IMR-90 (cell line): ENCODE measurements at regions not wholly inside any gene's neighbourhood (a gene's known extent, or its start where the extent isn't known, plus 50 kb on each side); places are given as distances from the start of the nearest gene placed in this dataset.

Experiments used
- ATAC-seq: fragments of 200-7000 bp; cut with Tn5 transposase; 2 replicates; pipeline ENCODE4 v1.9.1; 2020; ENCODE audit warnings: low read depth, mild to moderate bottlenecking, moderate library complexity
- BruUV-seq: library from RNA; stranded (reverse); fragments of 400-500 nt; replicated peaks from 2 replicates; lab custom pipeline; 2021; lab: Mats Ljungman, UMichigan
- CTCF ChIA-PET: fragments of 300-600 bp; formaldehyde crosslinking; extraction: SDS; loops from one replicate; lab custom pipeline; 2021; ENCODE audit warnings: antibody characterized with exemption; lab: Yijun Ruan, JAX
- POLR2A ChIA-PET: fragments of 300-600 bp; sonication (Branson Sonifier 250); formaldehyde crosslinking; loops from one replicate; lab custom pipeline; 2022; ENCODE audit warnings: antibody characterized with exemption; ENCODE audit not compliant: unreplicated experiment; lab: Charles Lee
- DNase-seq: peaks from one replicate; pipeline ENCODE4 v3.0.0; 2013
- H2AFZ ChIP-seq: replicated peaks from 2 replicates; pipeline ENCODE3; 2013; ENCODE audit warnings: low read length, mild to moderate bottlenecking; ENCODE audit not compliant: poor library complexity
- H2AK5ac ChIP-seq: 2 replicates; pipeline ENCODE4 v1.6.1; 2013; ENCODE audit warnings: low read depth, low read length, inconsistent platforms
- H2AK9ac ChIP-seq: replicated peaks from 2 replicates; pipeline ENCODE3; 2013; ENCODE audit warnings: mild to moderate bottlenecking, low read depth, low read length, moderate library complexity; ENCODE audit not compliant: poor library complexity
- H2BK120ac ChIP-seq: 2 replicates; pipeline ENCODE4 v1.6.1; 2013; ENCODE audit warnings: low read depth, low read length, inconsistent platforms
- H2BK15ac ChIP-seq: 3 replicates; pipeline ENCODE4 v1.6.1; 2013; ENCODE audit warnings: low read depth, low read length, inconsistent platforms
- H2BK20ac ChIP-seq: 2 replicates; pipeline ENCODE4 v1.6.1; 2013; ENCODE audit warnings: low read depth, mild to moderate bottlenecking, inconsistent platforms, low read length, moderate library complexity
- H2BK5ac ChIP-seq: 2 replicates; pipeline ENCODE4 v1.6.1; 2013; ENCODE audit warnings: mild to moderate bottlenecking, low read depth, low read length, inconsistent platforms; ENCODE audit not compliant: poor library complexity, severe bottlenecking
- H3K14ac ChIP-seq: replicated peaks from 2 replicates; pipeline ENCODE4 v1.6.1; 2013; ENCODE audit warnings: low read depth, low read length, inconsistent platforms
- H3K18ac ChIP-seq: 2 replicates; pipeline ENCODE4 v1.6.1; 2013; ENCODE audit warnings: low read depth, low read length, control low read depth
- H3K23ac ChIP-seq: 2 replicates; pipeline ENCODE4 v1.6.1; 2013; ENCODE audit warnings: low read depth, low read length, inconsistent platforms
- H3K27ac ChIP-seq: 2 replicates; pipeline ENCODE4 v1.5.1; 2013; ENCODE audit warnings: mild to moderate bottlenecking, control low read depth, low read length; ENCODE audit not compliant: insufficient read depth
- H3K27me3 ChIP-seq: 2 replicates; pipeline ENCODE4 v1.6.1; 2013; ENCODE audit warnings: low read length; ENCODE audit not compliant: control insufficient read depth, insufficient read depth
- H3K36me3 ChIP-seq: 2 replicates; pipeline ENCODE4 v1.6.1; 2013; ENCODE audit warnings: low read length, mixed read lengths; ENCODE audit not compliant: control insufficient read depth, insufficient read depth
- H3K4ac ChIP-seq: 2 replicates; pipeline ENCODE4 v1.6.1; 2013; ENCODE audit warnings: low read depth, low read length, inconsistent platforms
- H3K4me1 ChIP-seq: 2 replicates; pipeline ENCODE4 v1.6.1; 2013; ENCODE audit warnings: low read length, mixed read lengths; ENCODE audit not compliant: control insufficient read depth, insufficient read depth
- H3K4me2 ChIP-seq: 2 replicates; pipeline ENCODE4 v1.6.1; 2013; ENCODE audit warnings: low read depth, mild to moderate bottlenecking, control low read depth, low read length, moderate library complexity
- H3K4me3 ChIP-seq: 2 replicates; pipeline ENCODE4 v1.5.1; 2013; ENCODE audit warnings: low read depth, mild to moderate bottlenecking, control low read depth, low read length, moderate library complexity; ENCODE audit not compliant: insufficient read depth
- H3K56ac ChIP-seq: 2 replicates; pipeline ENCODE4 v1.6.1; 2013; ENCODE audit warnings: low read length, inconsistent platforms; ENCODE audit not compliant: insufficient read depth; ENCODE audit errors: extremely low read depth
- H3K79me1 ChIP-seq, 2 experiments: 2 replicates each; pipeline ENCODE4 v1.6.1; 2013; ENCODE audit warnings: low read length in 2 of 2, inconsistent platforms in 1 of 2, low read depth in 1 of 2
- H3K9ac ChIP-seq: 2 replicates; pipeline ENCODE4 v1.6.1; 2013; ENCODE audit warnings: low read depth, low read length, control low read depth
- H3K9me1 ChIP-seq: 2 replicates; pipeline ENCODE4 v1.6.1; 2013; ENCODE audit warnings: low read length, inconsistent platforms; ENCODE audit not compliant: insufficient read depth
- H3K9me3 ChIP-seq: 2 replicates; pipeline ENCODE4 v1.6.1; 2013; ENCODE audit warnings: low read length; ENCODE audit not compliant: control insufficient read depth, insufficient read depth
- H4K20me1 ChIP-seq: 2 replicates; pipeline ENCODE4 v1.6.1; 2013; ENCODE audit warnings: low read length, inconsistent platforms; ENCODE audit not compliant: insufficient read depth
- H4K5ac ChIP-seq: 2 replicates; pipeline ENCODE4 v1.6.1; 2013; ENCODE audit warnings: mild to moderate bottlenecking, low read depth, low read length, control low read depth
- H4K8ac ChIP-seq, 2 experiments: 2 replicates each; pipeline ENCODE4 v1.6.1; 2013; ENCODE audit warnings: low read depth in 2 of 2, low read length in 2 of 2, control low read depth in 1 of 2, inconsistent platforms in 1 of 2
- H4K91ac ChIP-seq: 2 replicates; pipeline ENCODE4 v1.6.1; 2013; ENCODE audit warnings: low read depth, low read length, inconsistent platforms; ENCODE audit not compliant: insufficient read depth
- FOS ChIP-seq: fragments of 150-350 bp; IDR thresholded peaks from 2 replicates; pipeline ENCODE4 v1.6.1; 2016; ENCODE audit warnings: low read depth, low read length
- MAFK ChIP-seq: IDR thresholded peaks from 2 replicates; pipeline ENCODE4 v1.6.1; 2012; ENCODE audit warnings: low read depth, low read length, improper control_type of control experiment
- MAZ ChIP-seq: IDR thresholded peaks from 2 replicates; pipeline ENCODE4 v1.6.1; 2012; ENCODE audit warnings: low read depth, mild to moderate bottlenecking, low read length, improper control_type of control experiment, moderate library complexity, borderline replicate concordance
- RAD21 ChIP-seq: IDR thresholded peaks from 2 replicates; pipeline ENCODE4 v1.6.1; 2012; ENCODE audit warnings: low read length, improper control_type of control experiment
- SMC3 ChIP-seq: fragments of 150-350 bp; IDR thresholded peaks from 2 replicates; pipeline ENCODE4 v1.6.1; 2016; ENCODE audit warnings: low read depth, mild to moderate bottlenecking, antibody characterized with exemption, low read length, moderate library complexity
- WGBS, 2 experiments: methylation state at CpG; one replicate each; pipeline versions ENCODE4 v1.1.5 to v1.1.7; 2013; ENCODE audit warnings: missing lambda C conversion rate in 2 of 2; ENCODE audit not compliant: insufficient read length in 1 of 2; ENCODE audit errors: extremely low coverage in 2 of 2; 5-methylcytosine and 5-hydroxymethylcytosine counted together
- dilution Hi-C: fragments of 300-500 bp; cut with HindIII; formaldehyde crosslinking; loops from one replicate; pipeline ENCODE4 v1.14.3; 2018; ENCODE audit warnings: low sequenced_read_pairs; ENCODE audit not compliant: unreplicated experiment
- in situ Hi-C: fragments of 300-500 bp; cut with MboI; formaldehyde crosslinking; loops from 3 replicates; pipeline ENCODE4 v1.14.3; 2019; ENCODE audit warnings: low sequenced_read_pairs, inconsistent platforms, mixed read lengths
- intact Hi-C: fragments of 100-400 bp; cut with micrococcal nuclease; formaldehyde crosslinking; loops from 2 replicates; pipeline ENCODE4 v1.10.0; 2022
- TF ChIP-seq, protein P1 (sequence below): fragments of 150-350 bp; IDR thresholded peaks from 2 replicates; pipeline ENCODE4 v1.6.1; 2016; ENCODE audit warnings: low read depth, mild to moderate bottlenecking, low read length, moderate library complexity, borderline replicate concordance
- TF ChIP-seq, protein P2 (sequence below): conservative IDR thresholded peaks from 2 replicates; pipeline ENCODE4 v1.5.1; 2012; ENCODE audit warnings: mild to moderate bottlenecking, low read depth, low read length, improper control_type of control experiment

DNA sequence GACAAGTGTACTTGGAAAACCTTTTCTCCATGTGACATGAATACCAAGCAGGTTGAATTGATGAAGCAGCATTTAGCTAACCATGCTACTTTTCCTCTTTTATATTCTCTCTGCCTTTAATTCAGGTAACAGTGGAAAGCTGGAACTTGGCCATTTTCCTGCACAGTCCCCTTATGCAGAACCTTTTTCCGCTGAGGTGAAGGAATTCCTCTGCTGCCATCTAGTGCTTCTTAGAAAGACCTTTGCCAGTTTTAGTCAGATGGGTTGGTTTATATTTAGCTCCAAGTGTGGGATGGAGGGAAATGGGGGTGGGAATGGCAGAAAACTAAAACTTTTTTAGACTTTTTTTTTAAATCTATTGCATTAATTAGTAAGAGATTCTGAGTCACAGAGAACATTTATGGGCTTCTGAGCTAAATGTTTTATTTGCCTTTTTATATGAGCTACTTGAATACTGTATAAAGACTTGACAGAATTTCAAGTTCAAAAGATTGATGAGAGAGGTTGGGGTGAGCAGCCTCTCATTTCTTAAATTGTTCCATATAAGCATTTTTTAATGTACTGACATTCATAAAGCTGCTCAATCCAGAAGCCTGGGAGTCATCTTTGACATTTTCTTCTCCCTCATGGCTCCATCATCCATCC is 153.9 kb upstream of the ZC3H12C start:
- no peak overlapping the region for H3K4me3 ChIP-seq
- H2BK15ac ChIP-seq, result peak overlapping the region; percentile 43; the same call in 2 of the 3 replicates
- no peak overlapping the region for H2BK5ac ChIP-seq
- H3K23ac ChIP-seq, result no peak overlapping the region
- no peak overlapping the region for H4K8ac ChIP-seq
- no peak overlapping the region for H3K56ac ChIP-seq
- DNase-seq, result peak; percentile 84
- H3K9me3 ChIP-seq, result no peaks in the 10 kb centered on the region
- no peak overlapping the region for H3K18ac ChIP-seq
- peak overlapping the region; percentile 8; the same call in 1 of the 2 replicates for H2BK20ac ChIP-seq
- no peak overlapping the region; the same call in 1 of the 2 replicates for H3K4ac ChIP-seq
- no TSS peak for BruUV-seq
- H3K14ac ChIP-seq, result no peak overlapping the region
- H3K36me3 ChIP-seq, result no peaks in the 10 kb centered on the region
- no peak overlapping the region for H4K5ac ChIP-seq
- H3K4me1 ChIP-seq, result peaks cover 3% of the 10 kb centered on the region; the same call in 1 of the 2 replicates
- 0 out of 2 replicates have a peak, but pooled peaks cover 4% of the 10 kb centered on the region for H3K9me1 ChIP-seq
- H2AK9ac ChIP-seq, result no peak overlapping the region
- CTCF ChIA-PET, result interaction anchor here (0.5 to 1.4 kb wide), 14 partner anchors 10 to 1811 kb away, joined by 3 to 12 read pairs (median 4); no protein-coding TSS in a partner anchor
- TF ChIP-seq, protein P1, sequence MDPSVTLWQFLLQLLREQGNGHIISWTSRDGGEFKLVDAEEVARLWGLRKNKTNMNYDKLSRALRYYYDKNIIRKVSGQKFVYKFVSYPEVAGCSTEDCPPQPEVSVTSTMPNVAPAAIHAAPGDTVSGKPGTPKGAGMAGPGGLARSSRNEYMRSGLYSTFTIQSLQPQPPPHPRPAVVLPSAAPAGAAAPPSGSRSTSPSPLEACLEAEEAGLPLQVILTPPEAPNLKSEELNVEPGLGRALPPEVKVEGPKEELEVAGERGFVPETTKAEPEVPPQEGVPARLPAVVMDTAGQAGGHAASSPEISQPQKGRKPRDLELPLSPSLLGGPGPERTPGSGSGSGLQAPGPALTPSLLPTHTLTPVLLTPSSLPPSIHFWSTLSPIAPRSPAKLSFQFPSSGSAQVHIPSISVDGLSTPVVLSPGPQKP, result no peak
- TF ChIP-seq, protein P2, sequence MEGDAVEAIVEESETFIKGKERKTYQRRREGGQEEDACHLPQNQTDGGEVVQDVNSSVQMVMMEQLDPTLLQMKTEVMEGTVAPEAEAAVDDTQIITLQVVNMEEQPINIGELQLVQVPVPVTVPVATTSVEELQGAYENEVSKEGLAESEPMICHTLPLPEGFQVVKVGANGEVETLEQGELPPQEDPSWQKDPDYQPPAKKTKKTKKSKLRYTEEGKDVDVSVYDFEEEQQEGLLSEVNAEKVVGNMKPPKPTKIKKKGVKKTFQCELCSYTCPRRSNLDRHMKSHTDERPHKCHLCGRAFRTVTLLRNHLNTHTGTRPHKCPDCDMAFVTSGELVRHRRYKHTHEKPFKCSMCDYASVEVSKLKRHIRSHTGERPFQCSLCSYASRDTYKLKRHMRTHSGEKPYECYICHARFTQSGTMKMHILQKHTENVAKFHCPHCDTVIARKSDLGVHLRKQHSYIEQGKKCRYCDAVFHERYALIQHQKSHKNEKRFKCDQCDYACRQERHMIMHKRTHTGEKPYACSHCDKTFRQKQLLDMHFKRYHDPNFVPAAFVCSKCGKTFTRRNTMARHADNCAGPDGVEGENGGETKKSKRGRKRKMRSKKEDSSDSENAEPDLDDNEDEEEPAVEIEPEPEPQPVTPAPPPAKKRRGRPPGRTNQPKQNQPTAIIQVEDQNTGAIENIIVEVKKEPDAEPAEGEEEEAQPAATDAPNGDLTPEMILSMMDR, result peak; percentile 82
- TF ChIP-seq MAFK, result no peak
- TF ChIP-seq FOS, result no peak
- TF ChIP-seq MAZ, result no peak
- TF ChIP-seq RAD21, result peak; percentile 89
- TF ChIP-seq SMC3, result peak; percentile 78
- no peak overlapping the region for H4K91ac ChIP-seq
- dilution Hi-C loops, result no loop called here
- no peak overlapping the region for H3K27ac ChIP-seq
- no peak overlapping the region for H2AFZ ChIP-seq
- POLR2A ChIA-PET, result no interaction called here
- H3K27me3 ChIP-seq, result no peaks in the 10 kb centered on the region
- WGBS, 2 experiments, result no CpG with 5 or more reads among the region's 1 CpG
- no peaks in the 10 kb centered on the region for H3K79me1 ChIP-seq
- ATAC-seq, result peak; percentile 72
- no peak overlapping the region for H2AK5ac ChIP-seq
- H3K4me2 ChIP-seq, result no peak overlapping the region
- in situ Hi-C loops, result loop anchor here (10.0 to 25.0 kb wide), 2 partner anchors 74 to 1252 kb away; no protein-coding TSS in a partner anchor
- intact Hi-C loops, result loop anchor here (1.0 to 10.0 kb wide), 7 partner anchors 86 to 1817 kb away; partner anchors contain the start of gene ACAT1
- H2BK120ac ChIP-seq, result peak overlapping the region; percentile 36; the same call in 1 of the 2 replicates
- no peaks in the 10 kb centered on the region for H4K20me1 ChIP-seq
- no peak overlapping the region for H3K9ac ChIP-seq
